ENCODE measurements at regions not wholly inside any gene's neighbourhood (a gene's known extent, or its start where the extent isn't known, plus 50 kb on each side); places are given as distances from the start of the nearest gene placed in this dataset.
"Not testable (repeated sequence)": the region's sequence is repeated elsewhere in the genome, so short reads cannot be mapped to it uniquely, and the experiment has no call there.

- TF ChIP-seq, protein P1, sequence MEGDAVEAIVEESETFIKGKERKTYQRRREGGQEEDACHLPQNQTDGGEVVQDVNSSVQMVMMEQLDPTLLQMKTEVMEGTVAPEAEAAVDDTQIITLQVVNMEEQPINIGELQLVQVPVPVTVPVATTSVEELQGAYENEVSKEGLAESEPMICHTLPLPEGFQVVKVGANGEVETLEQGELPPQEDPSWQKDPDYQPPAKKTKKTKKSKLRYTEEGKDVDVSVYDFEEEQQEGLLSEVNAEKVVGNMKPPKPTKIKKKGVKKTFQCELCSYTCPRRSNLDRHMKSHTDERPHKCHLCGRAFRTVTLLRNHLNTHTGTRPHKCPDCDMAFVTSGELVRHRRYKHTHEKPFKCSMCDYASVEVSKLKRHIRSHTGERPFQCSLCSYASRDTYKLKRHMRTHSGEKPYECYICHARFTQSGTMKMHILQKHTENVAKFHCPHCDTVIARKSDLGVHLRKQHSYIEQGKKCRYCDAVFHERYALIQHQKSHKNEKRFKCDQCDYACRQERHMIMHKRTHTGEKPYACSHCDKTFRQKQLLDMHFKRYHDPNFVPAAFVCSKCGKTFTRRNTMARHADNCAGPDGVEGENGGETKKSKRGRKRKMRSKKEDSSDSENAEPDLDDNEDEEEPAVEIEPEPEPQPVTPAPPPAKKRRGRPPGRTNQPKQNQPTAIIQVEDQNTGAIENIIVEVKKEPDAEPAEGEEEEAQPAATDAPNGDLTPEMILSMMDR (conservative IDR thresholded peaks at IDR 0.05; ENCODE audit: low read depth, low read length): no peak
- H3K4me3 ChIP-seq (ENCODE audit: low read depth, low read length): no peak overlapping the region
- no peak for DNase-seq (ENCODE audit: low read depth)
Measured at GRCh38 chr20:29326376-29327070, 1930.9 kb upstream of the DEFB115 start.

DNA sequence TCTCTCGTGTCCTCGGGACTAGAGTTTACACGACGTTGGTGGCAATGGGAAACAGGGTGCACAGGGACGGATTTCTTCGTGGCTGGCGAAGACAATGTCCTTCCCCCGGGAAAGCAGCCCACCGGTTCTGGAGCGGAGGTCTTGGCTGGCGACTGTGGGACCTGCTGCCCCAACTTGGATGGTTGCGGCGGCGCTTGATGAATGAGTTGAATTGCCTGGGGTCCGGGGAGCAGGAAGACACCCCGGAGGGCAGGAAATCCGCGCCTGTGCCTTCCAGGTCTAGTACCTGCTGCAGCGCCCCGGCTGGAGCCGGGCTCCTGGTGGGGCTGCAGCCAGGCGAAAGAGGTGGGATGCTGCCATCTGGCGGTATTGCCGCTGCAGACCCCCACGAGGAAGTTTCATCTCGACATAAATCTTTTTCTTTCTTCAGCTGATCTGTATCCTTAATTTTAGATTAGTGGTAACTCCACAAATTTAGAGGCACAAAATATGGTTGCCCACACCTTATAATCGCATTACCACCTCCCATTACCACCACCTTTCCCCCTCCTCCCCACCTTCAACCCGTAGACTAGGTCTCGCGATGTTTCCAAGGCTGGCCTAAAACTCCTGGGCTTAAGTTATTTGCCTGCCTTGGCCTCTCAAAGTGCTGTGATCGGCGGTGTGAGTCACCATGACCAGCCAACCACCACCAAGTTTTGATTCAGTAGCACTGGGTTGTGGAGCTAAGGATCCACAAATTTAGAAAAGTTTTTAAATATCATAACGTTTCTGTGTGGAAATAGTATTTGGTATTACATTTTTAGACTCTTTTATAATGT lies 1929.7 kb upstream of the DEFB115 start:
- peak overlapping the region; percentile 14 for H3K4me3 ChIP-seq (ENCODE audit: low read depth, low read length)
- peak; percentile 4 for DNase-seq (ENCODE audit: low read depth)
- TF ChIP-seq, protein P1 (conservative IDR thresholded peaks at IDR 0.05; ENCODE audit: low read depth, low read length): peak; percentile 41

DNA sequence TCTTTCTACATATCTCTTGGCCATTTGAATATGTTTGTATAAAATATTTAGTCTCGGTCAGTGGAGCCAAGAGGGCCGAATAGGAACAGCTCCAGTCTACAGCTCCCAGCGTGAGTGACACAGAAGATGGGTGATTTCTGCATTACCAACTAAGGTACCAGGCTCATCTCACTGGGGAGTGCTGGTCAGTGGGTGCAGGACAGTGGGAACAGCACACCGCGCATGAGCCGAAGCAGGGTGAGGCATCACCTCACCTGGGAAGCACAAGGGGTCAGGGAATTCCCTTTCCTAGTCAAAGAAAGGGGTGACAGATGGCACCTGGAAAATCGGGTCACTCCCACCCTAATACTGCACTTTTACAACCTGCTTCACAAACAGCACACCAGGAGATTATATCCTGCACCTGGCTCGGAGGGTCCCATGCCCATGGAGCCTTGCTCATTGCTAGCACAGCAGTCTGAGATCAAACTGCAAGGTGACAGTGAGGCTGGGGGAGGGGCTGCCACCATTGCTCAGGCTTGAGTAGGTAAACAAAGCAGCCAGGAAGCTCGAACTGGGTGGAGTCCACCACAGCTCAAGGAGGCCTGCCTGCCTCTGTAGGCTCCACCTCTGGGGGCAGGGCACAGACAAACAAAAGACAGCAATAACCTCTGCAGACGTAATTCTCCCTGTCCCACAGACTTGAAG lies 1926.9 kb upstream of the DEFB115 start:
- DNase-seq (ENCODE audit: low read depth); H3K4me3 ChIP-seq (ENCODE audit: low read depth, low read length): not testable (repeated sequence)

- H3K4me3 ChIP-seq (ENCODE audit: low read depth, low read length): no peak overlapping the region
- TF ChIP-seq, protein P1 (conservative IDR thresholded peaks at IDR 0.05; ENCODE audit: low read depth, low read length): no peak
- no peak for DNase-seq (ENCODE audit: low read depth)
Measured at GRCh38 chr20:29349836-29350235, 1907.6 kb upstream of the DEFB115 start.

DNA sequence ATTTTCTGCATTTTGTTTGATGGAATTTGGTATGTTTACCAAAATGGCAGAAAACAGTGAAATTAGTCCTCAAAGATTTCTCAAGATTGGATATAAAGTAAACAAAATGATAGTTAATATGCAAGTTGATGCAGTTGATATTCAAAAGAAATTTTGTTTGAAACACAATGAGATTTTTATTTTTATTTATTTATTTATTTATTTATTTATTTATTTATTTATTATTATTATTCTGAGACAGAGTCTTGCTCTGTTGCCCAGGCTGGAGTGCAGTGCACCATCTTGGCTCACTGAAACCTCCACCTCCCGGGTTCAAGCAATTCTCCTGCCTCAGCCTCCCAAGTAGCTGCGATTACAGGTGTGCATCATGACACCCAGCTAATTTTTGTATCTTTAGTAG lies 1881.5 kb upstream of the DEFB115 start:
- H3K4me3 ChIP-seq (ENCODE audit: low read depth, low read length); DNase-seq (ENCODE audit: low read depth): not testable (repeated sequence)

DNA sequence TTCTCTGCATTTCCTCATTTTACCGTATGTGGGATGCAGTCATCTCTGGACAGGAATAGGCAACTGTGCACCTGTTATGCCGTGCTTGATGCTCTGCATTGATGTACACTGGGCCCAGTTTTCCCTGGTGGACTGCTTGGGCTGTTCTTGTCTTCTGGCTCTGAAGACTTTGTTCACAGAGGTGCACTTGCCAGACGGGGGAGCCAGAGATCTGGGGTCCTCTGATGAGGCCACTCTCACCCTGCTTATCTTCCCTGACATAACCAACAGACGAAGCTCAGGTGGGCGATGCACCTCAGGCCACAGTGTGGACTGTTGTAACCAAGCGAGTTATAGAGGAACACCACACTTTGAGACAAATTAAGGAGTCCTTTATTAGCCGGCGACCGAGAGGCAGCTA lies 1864.6 kb upstream of the DEFB115 start:
- DNase-seq (ENCODE audit: low read depth): not testable (repeated sequence)

DNA sequence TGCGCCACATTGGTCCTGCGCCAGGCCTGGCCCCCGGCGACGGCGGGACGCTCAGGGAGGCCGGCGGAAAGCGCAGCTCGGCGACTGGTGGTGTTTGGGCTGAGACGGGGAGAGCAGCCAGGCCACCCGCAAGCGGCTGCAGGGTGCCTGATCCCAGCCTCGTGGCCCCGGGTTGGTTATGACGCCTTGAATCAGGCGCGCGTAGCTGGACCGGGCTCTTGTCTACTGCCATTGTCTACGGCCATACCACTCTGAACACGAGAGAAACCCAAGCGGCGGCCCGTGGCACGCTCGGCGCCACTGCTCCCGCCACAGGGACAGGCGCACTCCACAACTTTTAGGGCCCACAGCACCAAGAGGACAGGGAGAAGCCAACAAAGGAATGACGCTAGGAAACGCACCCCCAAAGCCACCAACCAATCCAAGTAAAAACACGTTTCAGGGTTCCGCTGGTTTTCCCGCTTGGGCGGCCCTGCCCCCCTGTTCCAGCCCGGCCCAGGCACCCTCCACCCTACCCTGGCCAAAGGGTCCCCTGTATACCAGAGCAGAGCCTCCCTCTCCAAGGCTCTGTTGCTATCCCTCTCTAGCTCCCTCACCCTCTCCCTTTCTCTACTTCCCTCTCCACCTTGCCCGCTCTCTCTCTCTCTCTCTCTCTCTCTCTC lies 1849.3 kb upstream of the DEFB115 start:
- no peak for DNase-seq (ENCODE audit: low read depth)

More for the DNA sequence above, 1864.6 kb upstream of the DEFB115 start:
- not testable (repeated sequence) for H3K4me3 ChIP-seq (ENCODE audit: low read depth, low read length)

GRCh38 chr20:29408707-29409106 lies 1848.8 kb upstream of the DEFB115 start:
- not testable (repeated sequence) for H3K4me3 ChIP-seq (ENCODE audit: low read depth, low read length); DNase-seq (ENCODE audit: low read depth)

More for the DNA sequence above, 1849.3 kb upstream of the DEFB115 start:
- TF ChIP-seq, protein P1 (conservative IDR thresholded peaks at IDR 0.05; ENCODE audit: low read depth, low read length): no peak
- H3K4me3 ChIP-seq (ENCODE audit: low read depth, low read length): peak overlapping the region; percentile 22

GRCh38 chr20:29409160-29409689 lies 1848.2 kb upstream of the DEFB115 start:
- DNase-seq (ENCODE audit: low read depth): not testable (repeated sequence)

More at GRCh38 chr20:29409160-29409689, 1848.2 kb upstream of the DEFB115 start:
- H3K4me3 ChIP-seq (ENCODE audit: low read depth, low read length): peak overlapping the region; percentile 44
